Astrocyte (in vitro differentiated cells and primary cell): ENCODE measurements at regions not wholly inside any gene's neighbourhood (a gene's known extent, or its start where the extent isn't known, plus 50 kb on each side); places are given as distances from the start of the nearest gene placed in this dataset.

ENCODE experiments used
- EZH2 ChIP-seq: IDR thresholded peaks from 2 replicates; pipeline ENCODE4 v1.6.1; 2012; ENCODE audit warnings: mild to moderate bottlenecking, low read length, inconsistent platforms; ENCODE audit not compliant: insufficient read depth
- TF ChIP-seq, protein P1 (sequence below): IDR thresholded peaks from 2 replicates; pipeline ENCODE4 v1.5.1; 2011; ENCODE audit warnings: low read depth, mild to moderate bottlenecking, inconsistent platforms, low read length, moderate library complexity; ENCODE audit not compliant: insufficient read depth

DNA sequence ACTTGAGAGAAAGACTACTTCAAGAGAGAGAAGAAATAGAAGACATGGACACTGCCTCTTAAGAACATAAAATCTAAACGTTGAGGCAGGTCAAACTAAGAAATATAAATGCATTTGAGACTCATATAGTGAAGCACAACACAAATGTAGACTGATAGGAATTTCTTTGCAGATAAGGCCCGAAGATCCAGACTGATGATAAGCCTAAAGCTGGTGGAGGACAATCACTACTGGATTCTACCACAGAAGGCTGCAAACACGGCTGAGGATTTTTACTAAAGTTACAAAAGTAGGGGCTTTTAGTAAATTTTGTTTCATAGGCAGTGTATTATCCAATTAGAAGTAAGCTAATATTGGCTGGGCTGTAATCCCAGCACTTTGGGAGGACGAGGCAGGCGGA lies 278.3 kb downstream of the RAP2B start:
- TF ChIP-seq EZH2, result no peak
- TF ChIP-seq, protein P1, sequence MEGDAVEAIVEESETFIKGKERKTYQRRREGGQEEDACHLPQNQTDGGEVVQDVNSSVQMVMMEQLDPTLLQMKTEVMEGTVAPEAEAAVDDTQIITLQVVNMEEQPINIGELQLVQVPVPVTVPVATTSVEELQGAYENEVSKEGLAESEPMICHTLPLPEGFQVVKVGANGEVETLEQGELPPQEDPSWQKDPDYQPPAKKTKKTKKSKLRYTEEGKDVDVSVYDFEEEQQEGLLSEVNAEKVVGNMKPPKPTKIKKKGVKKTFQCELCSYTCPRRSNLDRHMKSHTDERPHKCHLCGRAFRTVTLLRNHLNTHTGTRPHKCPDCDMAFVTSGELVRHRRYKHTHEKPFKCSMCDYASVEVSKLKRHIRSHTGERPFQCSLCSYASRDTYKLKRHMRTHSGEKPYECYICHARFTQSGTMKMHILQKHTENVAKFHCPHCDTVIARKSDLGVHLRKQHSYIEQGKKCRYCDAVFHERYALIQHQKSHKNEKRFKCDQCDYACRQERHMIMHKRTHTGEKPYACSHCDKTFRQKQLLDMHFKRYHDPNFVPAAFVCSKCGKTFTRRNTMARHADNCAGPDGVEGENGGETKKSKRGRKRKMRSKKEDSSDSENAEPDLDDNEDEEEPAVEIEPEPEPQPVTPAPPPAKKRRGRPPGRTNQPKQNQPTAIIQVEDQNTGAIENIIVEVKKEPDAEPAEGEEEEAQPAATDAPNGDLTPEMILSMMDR, result no peak
